ENCODE measurements at regions not wholly inside any gene's neighbourhood (a gene's known extent, or its start where the extent isn't known, plus 50 kb on each side); places are given as distances from the start of the nearest gene placed in this dataset.

- TF ChIP-seq CTCF (conservative IDR thresholded peaks at IDR 0.05) (no peak), EZH2 (IDR thresholded peaks at IDR 0.05; ENCODE audit: low read depth) (no peak)
These were observed 117.0 kb upstream of the NFIA start for GRCh38 chr1:60965280-60965854.
